ENCODE measurements at regions not wholly inside any gene's neighbourhood (a gene's known extent, or its start where the extent isn't known, plus 50 kb on each side); places are given as distances from the start of the nearest gene placed in this dataset.

DNA sequence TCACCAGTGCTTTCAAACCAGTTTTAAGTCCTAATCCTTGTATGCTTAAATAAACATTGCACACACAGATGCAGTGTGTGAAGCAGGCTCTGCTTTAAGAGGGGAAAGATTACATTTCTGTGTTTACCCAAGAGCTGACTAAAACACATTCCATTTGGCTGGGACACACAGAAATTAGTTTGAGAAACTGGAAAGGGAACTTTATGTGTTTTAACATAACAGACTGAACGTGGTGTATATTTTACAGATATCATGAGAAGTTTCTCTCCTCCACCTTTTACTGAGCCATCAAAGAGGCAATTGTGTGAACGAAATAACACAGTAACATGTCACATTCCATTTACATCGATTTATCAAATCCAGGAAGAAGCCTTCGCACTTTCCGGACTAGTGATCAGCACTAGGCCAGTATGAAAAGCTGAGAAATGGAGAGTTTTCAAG is 121.8 kb downstream of the MAIP1 start:
- TF ChIP-seq EP300 (IDR thresholded peaks at IDR 0.05) (no peak), POLR2A (IDR thresholded peaks at IDR 0.05) (no peak), CTCF (IDR thresholded peaks at IDR 0.05) (no peak)
